Smooth muscle cell (in vitro differentiated cells): ENCODE measurements at regions not wholly inside any gene's neighbourhood (a gene's known extent, or its start where the extent isn't known, plus 50 kb on each side); places are given as distances from the start of the nearest gene placed in this dataset.
"Not testable (repeated sequence)": the region's sequence is repeated elsewhere in the genome, so short reads cannot be mapped to it uniquely, and the experiment has no call there.

Experiments
- DNase-seq: peaks from one replicate; lab custom pipeline; 2025; ENCODE audit not compliant: unreplicated experiment; lab: John Stamatoyannopoulos, UW
- H2AFZ ChIP-seq: fragments of 200-600 bp; sonication (generic); 2 replicates; pipeline ENCODE4 v1.6.0; 2016; ENCODE audit warnings: antibody characterized with exemption, low read depth, mild to moderate bottlenecking
- H3F3A ChIP-seq: fragments of 200-600 bp; sonication (generic); 2 replicates; pipeline ENCODE4 v1.6.0; 2017; ENCODE audit warnings: antibody characterized with exemption, low read depth
- H3K27ac ChIP-seq: fragments of 200-600 bp; sonication (generic); 2 replicates; pipeline ENCODE4 v1.5.1; 2016; ENCODE audit warnings: low read depth, mild to moderate bottlenecking
- H3K27me3 ChIP-seq: fragments of 200-600 bp; sonication (generic); 2 replicates; pipeline ENCODE4 v1.6.1; 2016; ENCODE audit warnings: low read depth, mild to moderate bottlenecking
- H3K36me3 ChIP-seq: fragments of 200-600 bp; sonication (generic); 2 replicates; pipeline ENCODE4 v1.5.1; 2016; ENCODE audit warnings: low read depth
- H3K4me1 ChIP-seq: fragments of 200-600 bp; sonication (generic); 2 replicates; pipeline ENCODE4 v1.5.1; 2016; ENCODE audit warnings: low read depth
- H3K4me2 ChIP-seq: fragments of 200-600 bp; sonication (generic); 2 replicates; pipeline ENCODE4 v1.6.0; 2016; ENCODE audit warnings: mild to moderate bottlenecking
- H3K4me3 ChIP-seq: fragments of 200-600 bp; sonication (generic); 2 replicates; pipeline ENCODE4 v1.5.1; 2016; ENCODE audit warnings: mild to moderate bottlenecking
- H3K79me2 ChIP-seq: fragments of 200-600 bp; sonication (generic); 2 replicates; pipeline ENCODE4 v1.6.0; 2016; ENCODE audit warnings: low read depth, mild to moderate bottlenecking
- H3K9ac ChIP-seq: fragments of 200-600 bp; sonication (generic); 2 replicates; pipeline ENCODE4 v1.6.0; 2016; ENCODE audit warnings: low read depth
- H3K9me3 ChIP-seq: fragments of 200-600 bp; sonication (generic); replicated peaks from 2 replicates; pipeline ENCODE4 v1.5.1; 2016; ENCODE audit warnings: low read depth
- H4K20me1 ChIP-seq: fragments of 200-600 bp; sonication (generic); 2 replicates; pipeline ENCODE4 v1.6.0; 2016; ENCODE audit warnings: low read depth
- CTCF ChIP-seq: fragments of 200-600 bp; sonication (generic); IDR thresholded peaks from 2 replicates; pipeline ENCODE4 v1.5.1; 2017; ENCODE audit warnings: borderline replicate concordance, mild to moderate bottlenecking, antibody characterized with exemption; ENCODE audit not compliant: insufficient read depth, poor library complexity, severe bottlenecking
- WGBS: methylation state at CpG from one replicate; pipeline ENCODE4 v1.1.7; 2016; ENCODE audit warnings: low lambda C conversion rate; 5-methylcytosine and 5-hydroxymethylcytosine counted together

DNA sequence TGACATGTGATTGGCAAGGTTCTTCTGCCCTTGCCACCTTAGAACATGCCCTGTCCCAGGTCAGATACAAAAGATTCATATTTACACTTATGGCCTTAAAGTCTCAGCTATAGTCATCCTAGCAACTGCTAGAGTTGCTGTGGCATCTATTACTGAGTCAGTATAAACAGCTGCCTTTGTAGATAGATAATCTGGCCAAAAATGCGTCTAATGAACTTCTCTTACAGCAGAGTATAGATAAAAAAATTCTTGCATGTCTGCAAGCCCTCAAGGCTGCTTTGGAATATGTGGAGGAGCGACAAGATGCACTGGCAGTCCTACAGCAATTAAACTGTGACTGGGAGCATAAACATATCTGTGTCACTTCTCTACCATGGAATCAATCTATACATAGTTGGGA is 1209.7 kb upstream of the PABPC4L start:
- Histone ChIP-seq H2AFZ (no peak overlapping the region), H3K4me2 (no peak overlapping the region), H3K4me1 (no peaks in the 10 kb centered on the region), H3K27ac (no peak overlapping the region), H3K79me2 (no peaks in the 10 kb centered on the region), H3K36me3 (no peaks in the 10 kb centered on the region), H4K20me1 (no peaks in the 10 kb centered on the region), H3K9ac (no peak overlapping the region), H3K27me3 (no peaks in the 10 kb centered on the region), H3F3A (no peaks in the 10 kb centered on the region), H3K9me3 (no peaks in the 10 kb centered on the region), H3K4me3 (no peak overlapping the region)
- 33% methylated on average over 2 of the region's 2 CpGs for WGBS
- no peak for TF ChIP-seq CTCF
- no peak for DNase-seq

DNA sequence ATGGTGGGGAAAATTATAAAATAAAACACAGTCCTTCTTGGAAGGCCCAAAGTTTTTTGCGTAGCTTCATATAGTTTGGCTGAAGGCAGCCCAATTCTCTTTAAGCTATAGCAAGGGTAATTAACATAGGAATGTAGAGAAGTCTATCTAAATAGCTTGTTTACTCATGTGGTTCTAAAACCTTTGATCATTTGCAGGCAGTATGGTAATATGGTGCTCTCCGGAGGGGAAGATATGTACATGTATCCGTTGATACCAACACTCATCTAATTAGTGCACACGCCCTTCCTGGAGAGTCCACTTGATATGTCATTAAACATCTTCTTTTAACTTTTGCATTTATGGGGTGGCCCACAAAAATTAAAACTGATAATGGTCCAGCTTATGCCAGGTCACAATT is 1207.7 kb upstream of the PABPC4L start:
- H3K4me3 ChIP-seq, H4K20me1 ChIP-seq, H3K27ac ChIP-seq, H3K36me3 ChIP-seq, H3K27me3 ChIP-seq, H3K9ac ChIP-seq, H3F3A ChIP-seq, H3K9me3 ChIP-seq, DNase-seq, H3K4me1 ChIP-seq, H3K79me2 ChIP-seq, H3K4me2 ChIP-seq, H2AFZ ChIP-seq: not testable (repeated sequence)
- 71% methylated on average over 4 of the region's 4 CpGs for WGBS

DNA sequence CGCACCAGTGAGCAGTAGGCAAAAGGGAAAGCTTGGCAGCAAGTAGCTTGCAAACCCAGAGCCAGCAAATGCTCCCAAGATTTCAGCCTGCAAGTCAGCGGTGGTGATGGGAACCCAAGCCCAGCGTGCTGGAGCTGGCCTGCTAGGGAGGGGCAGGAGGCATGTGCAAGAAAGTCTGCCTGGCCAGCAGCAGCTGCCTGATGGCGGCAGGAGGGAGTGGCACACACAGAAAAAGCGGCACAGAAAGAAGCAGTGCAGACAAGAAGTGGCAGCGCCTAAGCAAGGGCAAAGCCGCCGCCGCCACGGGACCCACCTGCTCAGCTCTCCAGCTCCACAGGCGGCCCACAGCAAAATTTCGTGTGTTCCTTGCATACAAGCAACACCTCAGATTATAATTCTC is 1206.5 kb upstream of the PABPC4L start:
- Histone ChIP-seq H3K27ac (no peak overlapping the region), H3K27me3 (no peaks in the 10 kb centered on the region), H3K9me3 (no peaks in the 10 kb centered on the region), H3K4me2 (no peak overlapping the region), H3K4me1 (no peaks in the 10 kb centered on the region), H3K4me3 (no peak overlapping the region), H3K9ac (no peak overlapping the region), H4K20me1 (no peaks in the 10 kb centered on the region), H2AFZ (no peak overlapping the region), H3K36me3 (no peaks in the 10 kb centered on the region), H3K79me2 (no peaks in the 10 kb centered on the region), H3F3A (no peaks in the 10 kb centered on the region)
- WGBS = 93% methylated on average over 12 of the region's 12 CpGs
- no peak for DNase-seq
- no peak for TF ChIP-seq CTCF

DNA sequence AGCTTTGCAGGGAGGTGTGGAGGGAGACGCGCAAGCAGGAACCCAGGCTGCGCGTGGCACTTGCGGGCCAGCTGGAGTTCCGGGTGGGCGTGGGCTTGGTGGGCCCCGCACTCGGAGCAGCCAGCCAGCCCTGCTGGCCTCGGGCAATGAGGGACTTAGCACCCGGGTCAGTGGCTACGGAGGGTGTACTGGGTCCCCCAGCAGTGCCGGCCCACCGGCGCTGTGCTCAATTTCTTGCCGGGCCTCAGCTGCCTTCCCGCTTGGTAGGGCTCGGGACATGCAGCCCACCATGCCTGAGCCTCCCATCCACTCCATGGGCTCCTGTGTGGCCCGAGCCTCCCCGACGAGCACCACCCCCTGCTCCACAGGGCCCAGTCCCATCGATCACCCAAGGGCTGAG is 1205.0 kb upstream of the PABPC4L start:
- not testable (repeated sequence) for H4K20me1 ChIP-seq, H3K9me3 ChIP-seq, H3K4me1 ChIP-seq, DNase-seq, H3K79me2 ChIP-seq, H3K27ac ChIP-seq, H3K27me3 ChIP-seq, H3K4me2 ChIP-seq, H3K36me3 ChIP-seq, H3K4me3 ChIP-seq, H2AFZ ChIP-seq, H3K9ac ChIP-seq, H3F3A ChIP-seq
- over 99% methylated on average over 15 of the region's 22 CpGs for WGBS
